HepG2 (cell line): ENCODE measurements at regions not wholly inside any gene's neighbourhood (a gene's known extent, or its start where the extent isn't known, plus 50 kb on each side); places are given as distances from the start of the nearest gene placed in this dataset.

Experiments
- ATAC-seq: fragments of 200-7000 bp; cut with Tn5 transposase; 3 replicates; pipeline ENCODE4 v1.9.1; 2020; ENCODE audit warnings: mild to moderate bottlenecking, moderate library complexity
- BruUV-seq: library from RNA; stranded (reverse); fragments of 400-500 nt; replicated peaks from 2 replicates; lab custom pipeline; 2021; lab: Mats Ljungman, UMichigan
- CTCF ChIA-PET: fragments of 300-600 bp; formaldehyde crosslinking; extraction: SDS; loops from one replicate; lab custom pipeline; 2021; ENCODE audit warnings: low total read pairs, inconsistent platforms, low intra/inter-chr PET ratio; lab: Yijun Ruan, JAX
- POLR2A ChIA-PET: fragments of 350-600 bp; sonication (Branson Sonifier 250); formaldehyde crosslinking; loops from one replicate; lab custom pipeline; 2020; ENCODE audit warnings: antibody characterized with exemption, inconsistent platforms; lab: Yijun Ruan, JAX
- DNase-seq: peaks from one replicate; pipeline ENCODE4 v3.0.0-alpha.2; 2015; ENCODE audit warnings: low spot score
- FAIRE-seq: peaks from 3 replicates; lab custom pipeline; 2011; peaks lifted over from hg19 to GRCh38; lab: Jason Lieb, UNC
- H2AFZ ChIP-seq: one replicate; pipeline ENCODE4 v1.6.1; 2011; ENCODE audit warnings: low read length, inconsistent platforms
- H3K27ac ChIP-seq: fragments of 300-600 bp; 3 replicates; pipeline ENCODE4 v1.8.0; 2011; ENCODE audit warnings: mixed run types, mild to moderate bottlenecking, mixed read lengths, low read length, inconsistent platforms; ENCODE audit not compliant: insufficient read depth; ENCODE audit errors: extremely low read length
- H3K27me3 ChIP-seq, 2 experiments: fragments of 200-600 bp in 1 of 2; 2 replicates in 1 of 2; 3 replicates in 1 of 2; pipeline versions ENCODE4 v1.6.0 to v1.8.0; 2011; ENCODE audit warnings: low read length in 2 of 2, mild to moderate bottlenecking in 2 of 2, moderate library complexity in 2 of 2, inconsistent platforms in 1 of 2; ENCODE audit not compliant: insufficient read depth in 2 of 2, control insufficient read depth in 1 of 2
- H3K36me3 ChIP-seq, 2 experiments: fragments of 200-600 bp in 1 of 2; replicated peaks in 1 of 2; 2 replicates in 1 of 2; 3 replicates in 1 of 2; pipeline versions ENCODE4 v1.5.1 to v1.8.0; 2011; ENCODE audit warnings: low read length in 2 of 2, inconsistent platforms in 1 of 2; ENCODE audit not compliant: insufficient read depth in 2 of 2, control insufficient read depth in 1 of 2
- H3K4me1 ChIP-seq: 2 replicates; pipeline ENCODE4 v1.5.1; 2012; ENCODE audit warnings: low read length, inconsistent platforms; ENCODE audit not compliant: insufficient read depth
- H3K4me2 ChIP-seq: 2 replicates; pipeline ENCODE4 v1.6.0; 2011; ENCODE audit warnings: low read depth, low read length, inconsistent platforms
- H3K4me3 ChIP-seq, 3 experiments: fragments of 200-600 bp in 1 of 3; sonication (generic), shearing (Covaris generic) in 1 of 3; replicated peaks in 1 of 3; 2 replicates each; pipeline ENCODE4 v1.5.1; 2011 to 2016; ENCODE audit warnings: low read length in 3 of 3, inconsistent platforms in 2 of 3, low read depth in 2 of 3, mild to moderate bottlenecking in 2 of 3, control low read depth in 1 of 3, mixed read lengths in 1 of 3; ENCODE audit not compliant: insufficient read depth in 1 of 3
- H3K79me2 ChIP-seq: one replicate; pipeline ENCODE4 v1.6.1; 2011; ENCODE audit warnings: low read length, inconsistent platforms; ENCODE audit not compliant: insufficient read depth
- H3K9ac ChIP-seq: 2 replicates; pipeline ENCODE4 v1.6.0; 2011; ENCODE audit warnings: mild to moderate bottlenecking, low read depth, low read length, inconsistent platforms; ENCODE audit not compliant: insufficient read depth
- H3K9me3 ChIP-seq: 2 replicates; pipeline ENCODE4 v1.5.1; 2012; ENCODE audit warnings: mild to moderate bottlenecking, low read length
- H4K20me1 ChIP-seq: 2 replicates; pipeline ENCODE4 v1.6.0; 2011; ENCODE audit warnings: inconsistent platforms, mild to moderate bottlenecking, low read length, moderate library complexity; ENCODE audit not compliant: insufficient read depth
- E2F2 ChIP-seq: sonication (generic); formaldehyde crosslinking; IDR thresholded peaks from 2 replicates; pipeline ENCODE4 v1.4.0; 2020; ENCODE audit warnings: missing genetic modification reagents, borderline replicate concordance
- EZH2 ChIP-seq: conservative IDR thresholded peaks from 2 replicates; pipeline ENCODE4 v1.6.1; 2012; ENCODE audit warnings: mild to moderate bottlenecking, low read depth, low read length, moderate library complexity
- FOXP1 ChIP-seq, 2 experiments: fragments of 450-650 bp in 1 of 2; IDR thresholded peaks; 2 replicates each; pipeline ENCODE4 v1.6.1; 2017 to 2018; ENCODE audit warnings: antibody characterized with exemption in 1 of 2
- HDAC2 ChIP-seq: sonication (generic); formaldehyde crosslinking; IDR thresholded peaks from 2 replicates; pipeline ENCODE4 v1.4.0; 2020; ENCODE audit warnings: missing genetic modification reagents
- KAT8 ChIP-seq: IDR thresholded peaks from 2 replicates; pipeline ENCODE4 v1.6.1; 2016; ENCODE audit warnings: missing genetic modification reagents, missing compliant biosample characterization
- MATR3 ChIP-seq: sonication (generic); formaldehyde crosslinking; IDR thresholded peaks from 2 replicates; pipeline ENCODE4 v1.4.0; 2020; ENCODE audit warnings: missing genetic modification reagents
- POLR2AphosphoS5 ChIP-seq: IDR thresholded peaks from 2 replicates; pipeline ENCODE4 v1.6.1; 2012; ENCODE audit warnings: low read depth, low read length
- TBL1XR1 ChIP-seq: fragments of 150-350 bp; IDR thresholded peaks from 2 replicates; pipeline ENCODE4 v1.6.1; 2014; ENCODE audit warnings: borderline replicate concordance, low read length; ENCODE audit not compliant: partially characterized antibody
- ZFP82 ChIP-seq: sonication (generic); formaldehyde crosslinking; IDR thresholded peaks from 2 replicates; pipeline ENCODE4 v1.5.1; 2020; ENCODE audit warnings: mild to moderate bottlenecking, missing genetic modification reagents, borderline replicate concordance
- ZNF33B ChIP-seq: sonication (generic); formaldehyde crosslinking; IDR thresholded peaks from 2 replicates; pipeline ENCODE4 v1.5.1; 2020; ENCODE audit warnings: mild to moderate bottlenecking, missing genetic modification reagents
- ZNF780A ChIP-seq: sonication (generic); formaldehyde crosslinking; IDR thresholded peaks from 2 replicates; pipeline ENCODE4 v1.8.0; 2022; ENCODE audit warnings: mild to moderate bottlenecking, missing genetic modification reagents, moderate library complexity
- ZNF784 ChIP-seq: sonication (generic); formaldehyde crosslinking; IDR thresholded peaks from 2 replicates; pipeline ENCODE4 v1.5.1; 2020; ENCODE audit warnings: missing genetic modification reagents, mild to moderate bottlenecking, borderline replicate concordance
- WGBS: methylation state at CpG from one replicate; pipeline ENCODE4 v1.1.6; 2017; ENCODE audit warnings: low lambda C conversion rate; 5-methylcytosine and 5-hydroxymethylcytosine counted together
- in situ Hi-C: cut with HindIII; loops from 2 replicates; pipeline ENCODE4 v1.10.0; 2017; ENCODE audit warnings: low pct_unique_long_range_greater_than_20kb; ENCODE audit not compliant: extremely low pct_ligation_motif_present
- intact Hi-C: fragments of 100-400 bp; cut with micrococcal nuclease; formaldehyde crosslinking; loops from one replicate; pipeline ENCODE4 v1.10.0; 2022; ENCODE audit not compliant: unreplicated experiment

- no peak overlapping the region for H3K4me3 ChIP-seq
- no peaks in the 10 kb centered on the region for H3K4me1 ChIP-seq
- no TSS peak for BruUV-seq
- no peak overlapping the region for H3K4me2 ChIP-seq
- no peaks in the 10 kb centered on the region for H3K79me2 ChIP-seq
- FAIRE-seq (no peak), ATAC-seq (no peak), DNase-seq (no peak)
- H3K27ac ChIP-seq, result no peak overlapping the region
- 5% methylated on average over 1 of the region's 1 CpG for WGBS
- peaks cover 94% of the 10 kb centered on the region for H3K9me3 ChIP-seq
- H4K20me1 ChIP-seq, result no peaks in the 10 kb centered on the region
- intact Hi-C loops, result no loop called here
- no peaks in the 10 kb centered on the region for H3K36me3 ChIP-seq
- TF ChIP-seq E2F2 (CRISPR knock-in tag), result no peak
- TF ChIP-seq ZFP82 (CRISPR knock-in tag), result no peak
- TF ChIP-seq TBL1XR1, result no peak
- TF ChIP-seq MATR3 (CRISPR knock-in tag), result no peak
- TF ChIP-seq HDAC2 (CRISPR knock-in tag), result no peak
- no peak for TF ChIP-seq POLR2AphosphoS5
- TF ChIP-seq ZNF780A (CRISPR knock-in tag), result no peak
- no peak for TF ChIP-seq KAT8
- no peak for TF ChIP-seq ZNF33B (CRISPR knock-in tag)
- TF ChIP-seq ZNF784, result no peak
- TF ChIP-seq FOXP1 (IDR thresholded peaks at IDR 0.05), result no peak
- no peak for TF ChIP-seq FOXP1 (CRISPR knock-in tag; IDR thresholded peaks at IDR 0.05)
- TF ChIP-seq EZH2, result no peak
- POLR2A ChIA-PET, result no interaction called here
- no peaks in the 10 kb centered on the region for H3K27me3 ChIP-seq
- no peak overlapping the region for H2AFZ ChIP-seq
- no peak overlapping the region for H3K9ac ChIP-seq
- CTCF ChIA-PET, result no interaction called here
- in situ Hi-C loops, result no loop called here
Observed at GRCh38 chr20:39627765-39628164, 665.6 kb downstream of the DHX35 start.
